HEK293 (cell line): ENCODE measurements at regions not wholly inside any gene's neighbourhood (a gene's known extent, or its start where the extent isn't known, plus 50 kb on each side); places are given as distances from the start of the nearest gene placed in this dataset.

ENCODE experiments used
- BCL11A ChIP-seq: fragments of 450-650 bp; formaldehyde crosslinking; IDR thresholded peaks from 2 replicates; pipeline ENCODE4 v1.5.1; 2016; ENCODE audit warnings: low read depth, missing biosample characterization, missing genetic modification characterization
- KLF16 ChIP-seq: fragments of 450-650 bp; formaldehyde crosslinking; IDR thresholded peaks from 2 replicates; pipeline ENCODE4 v1.5.1; 2017; ENCODE audit warnings: missing biosample characterization, missing genetic modification characterization
- RBAK ChIP-seq: fragments of 450-650 bp; formaldehyde crosslinking; IDR thresholded peaks from 2 replicates; pipeline ENCODE4 v1.5.1; 2016; ENCODE audit warnings: missing biosample characterization, missing genetic modification characterization
- SALL2 ChIP-seq: fragments of 450-650 bp; formaldehyde crosslinking; IDR thresholded peaks from 2 replicates; pipeline ENCODE4 v1.5.0; 2017; ENCODE audit warnings: missing biosample characterization, mild to moderate bottlenecking, missing genetic modification characterization, borderline replicate concordance
- SCRT1 ChIP-seq: fragments of 450-650 bp; formaldehyde crosslinking; IDR thresholded peaks from 2 replicates; pipeline ENCODE4 v1.5.1; 2016; ENCODE audit warnings: missing biosample characterization, missing genetic modification characterization, borderline replicate concordance
- TRIM28 ChIP-seq: IDR thresholded peaks from 2 replicates; pipeline ENCODE4 v1.6.1; 2011; ENCODE audit warnings: low read length, control low read depth, borderline replicate concordance
- YY1 ChIP-seq: fragments of 450-650 bp; formaldehyde crosslinking; IDR thresholded peaks from 2 replicates; pipeline ENCODE4 v1.5.1; 2018; ENCODE audit warnings: missing biosample characterization, missing genetic modification characterization
- ZBTB7A ChIP-seq: fragments of 450-650 bp; formaldehyde crosslinking; IDR thresholded peaks from 2 replicates; pipeline ENCODE4 v1.5.1; 2016; ENCODE audit warnings: low read depth, missing biosample characterization, missing genetic modification characterization
- ZBTB8A ChIP-seq: fragments of 450-650 bp; formaldehyde crosslinking; IDR thresholded peaks from 2 replicates; pipeline ENCODE4 v1.5.1; 2016; ENCODE audit warnings: missing biosample characterization, missing genetic modification characterization
- ZNF174 ChIP-seq: fragments of 450-650 bp; formaldehyde crosslinking; IDR thresholded peaks from 2 replicates; pipeline ENCODE4 v1.5.0; 2017; ENCODE audit warnings: missing biosample characterization, mild to moderate bottlenecking, missing genetic modification characterization
- ZNF354C ChIP-seq: fragments of 450-650 bp; formaldehyde crosslinking; IDR thresholded peaks from 2 replicates; pipeline ENCODE4 v1.5.1; 2016; ENCODE audit warnings: missing biosample characterization, missing genetic modification characterization, low read depth, borderline replicate concordance
- ZNF510 ChIP-seq: fragments of 450-650 bp; formaldehyde crosslinking; IDR thresholded peaks from 2 replicates; pipeline ENCODE4 v1.5.1; 2018; ENCODE audit warnings: mild to moderate bottlenecking, missing genetic modification characterization, missing biosample characterization; ENCODE audit not compliant: insufficient replicate concordance
- TF ChIP-seq, protein P1 (sequence below): fragments of 450-650 bp; formaldehyde crosslinking; IDR thresholded peaks from 2 replicates; pipeline ENCODE4 v1.5.1; 2016; ENCODE audit warnings: missing biosample characterization, missing genetic modification characterization
- TF ChIP-seq, protein P2 (sequence below): fragments of 450-650 bp; formaldehyde crosslinking; IDR thresholded peaks from 2 replicates; pipeline ENCODE4 v1.5.1; 2016; ENCODE audit warnings: missing biosample characterization, missing genetic modification characterization, low read depth

DNA sequence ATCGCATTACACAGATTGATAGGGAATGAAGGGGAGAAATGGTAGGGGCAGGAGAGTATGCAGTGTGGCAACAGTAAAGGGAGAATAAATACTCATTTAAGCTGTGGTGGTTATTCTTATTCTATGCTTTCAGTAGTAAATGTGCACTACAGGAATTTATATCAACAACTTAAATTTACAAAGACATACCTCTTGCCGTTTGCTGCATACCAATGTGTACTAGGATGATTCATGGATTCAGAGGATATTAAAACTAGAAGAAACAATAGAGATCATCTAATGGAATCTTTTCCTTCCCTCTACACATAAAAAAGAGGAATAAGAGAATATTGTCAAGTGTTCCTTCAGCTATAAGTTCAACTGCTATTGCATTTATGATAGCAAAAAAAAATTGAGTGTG is 103.3 kb upstream of the RASA1 start:
- TF ChIP-seq RBAK (tag by site-specific recombination): no peak
- TF ChIP-seq, protein P1, sequence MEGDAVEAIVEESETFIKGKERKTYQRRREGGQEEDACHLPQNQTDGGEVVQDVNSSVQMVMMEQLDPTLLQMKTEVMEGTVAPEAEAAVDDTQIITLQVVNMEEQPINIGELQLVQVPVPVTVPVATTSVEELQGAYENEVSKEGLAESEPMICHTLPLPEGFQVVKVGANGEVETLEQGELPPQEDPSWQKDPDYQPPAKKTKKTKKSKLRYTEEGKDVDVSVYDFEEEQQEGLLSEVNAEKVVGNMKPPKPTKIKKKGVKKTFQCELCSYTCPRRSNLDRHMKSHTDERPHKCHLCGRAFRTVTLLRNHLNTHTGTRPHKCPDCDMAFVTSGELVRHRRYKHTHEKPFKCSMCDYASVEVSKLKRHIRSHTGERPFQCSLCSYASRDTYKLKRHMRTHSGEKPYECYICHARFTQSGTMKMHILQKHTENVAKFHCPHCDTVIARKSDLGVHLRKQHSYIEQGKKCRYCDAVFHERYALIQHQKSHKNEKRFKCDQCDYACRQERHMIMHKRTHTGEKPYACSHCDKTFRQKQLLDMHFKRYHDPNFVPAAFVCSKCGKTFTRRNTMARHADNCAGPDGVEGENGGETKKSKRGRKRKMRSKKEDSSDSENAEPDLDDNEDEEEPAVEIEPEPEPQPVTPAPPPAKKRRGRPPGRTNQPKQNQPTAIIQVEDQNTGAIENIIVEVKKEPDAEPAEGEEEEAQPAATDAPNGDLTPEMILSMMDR (tag by site-specific recombination): no peak
- TF ChIP-seq BCL11A (tag by site-specific recombination): no peak
- TF ChIP-seq, protein P2, sequence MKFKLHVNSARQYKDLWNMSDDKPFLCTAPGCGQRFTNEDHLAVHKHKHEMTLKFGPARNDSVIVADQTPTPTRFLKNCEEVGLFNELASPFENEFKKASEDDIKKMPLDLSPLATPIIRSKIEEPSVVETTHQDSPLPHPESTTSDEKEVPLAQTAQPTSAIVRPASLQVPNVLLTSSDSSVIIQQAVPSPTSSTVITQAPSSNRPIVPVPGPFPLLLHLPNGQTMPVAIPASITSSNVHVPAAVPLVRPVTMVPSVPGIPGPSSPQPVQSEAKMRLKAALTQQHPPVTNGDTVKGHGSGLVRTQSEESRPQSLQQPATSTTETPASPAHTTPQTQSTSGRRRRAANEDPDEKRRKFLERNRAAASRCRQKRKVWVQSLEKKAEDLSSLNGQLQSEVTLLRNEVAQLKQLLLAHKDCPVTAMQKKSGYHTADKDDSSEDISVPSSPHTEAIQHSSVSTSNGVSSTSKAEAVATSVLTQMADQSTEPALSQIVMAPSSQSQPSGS (tag by site-specific recombination): no peak
- TF ChIP-seq ZNF174: no peak
- no peak for TF ChIP-seq ZNF354C (tag by site-specific recombination)
- TF ChIP-seq SALL2: no peak
- TF ChIP-seq ZBTB7A: no peak
- TF ChIP-seq YY1 (tag by site-specific recombination): no peak
- no peak for TF ChIP-seq ZBTB8A
- TF ChIP-seq TRIM28: no peak
- no peak for TF ChIP-seq ZNF510 (tag by site-specific recombination)
- no peak for TF ChIP-seq SCRT1 (tag by site-specific recombination)
- no peak for TF ChIP-seq KLF16 (tag by site-specific recombination)
